HAP-1 (cell line): ENCODE measurements at regions not wholly inside any gene's neighbourhood (a gene's known extent, or its start where the extent isn't known, plus 50 kb on each side); places are given as distances from the start of the nearest gene placed in this dataset.
"Not testable (repeated sequence)": the region's sequence is repeated elsewhere in the genome, so short reads cannot be mapped to it uniquely, and the experiment has no call there.

Experiments used
- DNase-seq, 2 experiments: peaks; one replicate each; pipeline ENCODE4 v3.0.0-alpha.2; 2016 to 2020; ENCODE audit warnings: low spot score in 2 of 2
- H3K27me3 ChIP-seq: fragments of 250-450 bp; sonication (Bioruptor Pico); 2 replicates; pipeline ENCODE4 v1.5.1; 2020; ENCODE audit warnings: low read depth, mild to moderate bottlenecking, moderate library complexity
- H3K36me3 ChIP-seq: fragments of 250-450 bp; sonication (Bioruptor Pico); replicated peaks from 2 replicates; pipeline ENCODE4 v1.5.1; 2020; ENCODE audit warnings: mild to moderate bottlenecking
- H3K4me1 ChIP-seq: fragments of 250-450 bp; sonication (Bioruptor Pico); 2 replicates; pipeline ENCODE4 v1.5.1; 2020; ENCODE audit warnings: mild to moderate bottlenecking
- H3K4me3 ChIP-seq: fragments of 250-450 bp; sonication (Bioruptor Pico); 2 replicates; pipeline ENCODE4 v1.5.1; 2020; ENCODE audit warnings: mild to moderate bottlenecking, moderate library complexity
- H3K9me3 ChIP-seq: fragments of 250-450 bp; sonication (Bioruptor Pico); 2 replicates; pipeline ENCODE4 v1.5.1; 2020; ENCODE audit warnings: mild to moderate bottlenecking, moderate library complexity
- in situ Hi-C: fragments of 300-500 bp; cut with MboI; formaldehyde crosslinking; loops from 3 replicates; pipeline ENCODE4 v1.14.3; 2020; ENCODE audit warnings: low sequenced_read_pairs, inconsistent platforms, mixed read lengths

DNA sequence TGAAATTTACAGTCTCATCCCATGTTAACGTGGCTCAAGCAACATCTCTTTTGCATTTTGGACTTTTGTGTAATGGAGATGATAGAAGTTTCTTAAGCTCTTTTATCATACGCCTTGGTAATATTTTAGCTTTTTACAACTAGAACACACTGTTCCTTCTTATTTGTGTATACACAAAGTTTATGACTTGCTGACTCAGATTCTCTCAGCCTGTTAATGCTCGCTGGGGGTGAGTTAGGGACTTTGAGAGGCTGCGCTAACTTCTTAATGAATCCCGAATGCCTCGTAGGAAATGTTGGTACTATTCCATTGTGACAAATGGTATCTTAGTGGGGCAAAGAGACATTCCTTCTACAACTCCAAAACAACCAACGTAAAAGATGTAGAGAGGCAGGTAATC, 509.7 kb downstream of the DOK5 start:
- Histone ChIP-seq H3K4me3 (no peak overlapping the region), H3K36me3 (no peaks in the 10 kb centered on the region), H3K9me3 (no peaks in the 10 kb centered on the region; the same call in 1 of the 2 replicates), H3K4me1 (no peaks in the 10 kb centered on the region), H3K27me3 (no peaks in the 10 kb centered on the region)
- no peak for DNase-seq
- in situ Hi-C loops: no loop called here

DNA sequence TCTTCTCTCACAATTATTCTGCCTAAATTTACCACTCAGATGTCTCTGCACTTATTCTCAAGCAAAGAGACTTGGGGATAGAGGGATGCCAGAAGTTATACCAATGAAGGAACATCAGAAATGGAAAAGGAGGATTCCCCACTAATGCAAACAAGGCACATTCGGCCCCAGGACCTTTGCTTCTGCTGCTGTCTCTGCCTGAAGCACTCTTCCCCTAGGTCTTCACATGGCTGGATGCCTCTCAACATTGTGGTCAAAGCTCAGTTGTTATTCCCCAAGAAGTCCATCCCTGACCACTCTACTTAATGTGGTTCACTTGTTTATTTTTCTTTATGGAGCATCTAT, 508.7 kb downstream of the DOK5 start:
- H3K36me3 ChIP-seq: no peaks in the 10 kb centered on the region
- no peaks in the 10 kb centered on the region; the same call in 1 of the 2 replicates for H3K9me3 ChIP-seq
- no peaks in the 10 kb centered on the region for H3K27me3 ChIP-seq
- in situ Hi-C loops: no loop called here
- no peak for DNase-seq
- no peaks in the 10 kb centered on the region for H3K4me1 ChIP-seq
- H3K4me3 ChIP-seq: no peak overlapping the region

DNA sequence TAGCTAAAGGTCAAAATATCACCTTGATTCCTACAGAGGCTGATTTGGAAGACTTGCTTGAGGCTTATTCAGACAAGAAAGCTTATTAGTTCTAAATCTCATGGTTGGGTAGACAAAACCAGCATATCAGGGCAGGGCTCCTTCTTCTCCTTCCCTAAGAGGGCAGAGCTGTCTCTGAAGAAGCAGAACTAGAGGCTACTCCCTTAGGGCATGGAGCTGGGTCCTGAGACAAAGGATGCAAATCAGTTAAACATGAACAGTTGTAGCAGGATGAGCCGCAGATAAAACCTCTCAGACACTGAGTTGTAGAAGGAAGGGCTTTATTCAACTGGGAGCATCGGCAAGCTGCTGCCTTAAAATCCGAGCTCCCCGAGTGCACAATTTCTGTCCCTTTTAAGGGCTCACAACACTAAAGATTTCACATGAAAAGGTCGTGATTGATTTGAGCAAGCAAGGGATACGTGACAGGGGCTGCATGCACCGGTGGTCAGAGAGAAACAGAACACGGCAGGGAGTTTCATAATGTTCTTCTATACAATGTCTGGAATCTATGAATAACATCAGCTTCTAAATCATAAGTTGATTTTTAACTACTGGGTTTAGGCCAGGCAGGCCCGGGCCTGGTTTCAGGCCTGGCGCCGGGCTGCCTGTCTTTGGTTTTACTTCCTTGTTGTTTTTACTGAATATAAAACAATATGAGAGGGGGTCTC, 508.2 kb downstream of the DOK5 start:
- in situ Hi-C loops, H3K4me3 ChIP-seq, H3K36me3 ChIP-seq, H3K27me3 ChIP-seq, H3K4me1 ChIP-seq, H3K9me3 ChIP-seq, DNase-seq: not testable (repeated sequence)

DNA sequence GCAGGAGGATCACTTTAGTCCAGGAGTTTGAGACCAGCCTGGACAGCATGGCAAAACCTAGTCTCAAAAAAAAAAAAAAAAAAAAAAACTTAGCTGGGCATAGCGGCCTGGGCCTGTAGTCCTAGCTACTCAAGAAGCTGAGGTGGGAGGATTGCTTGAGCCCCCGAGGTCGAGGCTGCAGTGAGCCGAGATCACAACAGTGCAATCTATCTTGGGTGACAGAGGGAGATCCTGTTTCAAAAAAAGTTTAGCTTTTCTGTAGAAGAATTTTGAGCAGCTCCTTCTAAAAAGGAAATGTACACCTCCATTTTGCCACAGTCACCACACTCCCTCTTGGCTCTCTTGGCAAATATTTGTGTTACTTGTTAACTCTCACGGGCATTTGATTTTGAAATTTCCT, 505.8 kb downstream of the DOK5 start:
- no peaks in the 10 kb centered on the region for H3K27me3 ChIP-seq
- in situ Hi-C loops: no loop called here
- H3K4me3 ChIP-seq: no peak overlapping the region
- H3K4me1 ChIP-seq: no peaks in the 10 kb centered on the region
- no peaks in the 10 kb centered on the region for H3K9me3 ChIP-seq
- H3K36me3 ChIP-seq: no peaks in the 10 kb centered on the region
- no peak for DNase-seq

DNA sequence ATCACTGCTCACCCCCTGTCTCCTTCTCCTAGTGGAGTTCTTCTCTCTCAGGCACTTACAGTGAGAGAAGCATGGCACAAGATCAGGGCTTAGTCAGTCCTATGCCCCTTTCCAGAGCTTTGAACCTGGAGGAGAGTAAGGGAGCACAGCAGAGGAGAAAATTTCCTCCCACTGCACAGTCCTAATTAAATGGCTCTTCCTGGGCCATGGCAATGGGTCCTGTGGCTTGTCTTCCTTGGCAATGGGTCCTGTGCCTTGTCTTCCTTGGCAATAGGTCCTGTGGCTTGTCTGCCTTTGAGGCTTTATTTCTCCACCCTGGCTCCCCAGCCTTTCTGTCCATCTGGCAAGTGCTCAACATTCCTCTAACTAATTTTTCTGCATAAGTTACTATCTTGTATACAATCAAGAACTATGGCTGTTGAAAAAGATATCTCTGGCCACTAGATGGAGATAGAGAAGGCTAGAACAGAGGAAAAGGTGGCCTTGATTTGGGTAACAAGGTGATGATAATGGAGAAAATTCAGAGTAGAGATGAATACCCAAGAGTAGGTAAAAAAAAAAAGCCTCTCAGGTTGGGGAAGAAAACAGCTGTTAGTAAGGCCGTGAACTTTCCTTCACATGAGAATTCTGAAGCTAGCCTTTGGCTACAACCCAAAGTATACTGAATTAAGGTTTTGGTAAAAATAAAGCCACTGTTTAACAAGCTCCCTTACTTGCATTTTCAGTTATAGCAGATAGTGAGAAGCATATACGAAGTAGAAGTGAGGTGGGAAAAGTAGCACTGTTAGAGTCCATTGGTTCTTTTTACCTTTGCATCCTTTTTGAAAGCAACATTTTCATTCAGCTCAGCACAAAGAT, 504.9 kb downstream of the DOK5 start:
- DNase-seq: no peak
- Histone ChIP-seq H3K4me3 (no peak overlapping the region), H3K27me3 (no peaks in the 10 kb centered on the region), H3K4me1 (no peaks in the 10 kb centered on the region), H3K9me3 (no peaks in the 10 kb centered on the region), H3K36me3 (no peaks in the 10 kb centered on the region)
- in situ Hi-C loops: no loop called here

DNA sequence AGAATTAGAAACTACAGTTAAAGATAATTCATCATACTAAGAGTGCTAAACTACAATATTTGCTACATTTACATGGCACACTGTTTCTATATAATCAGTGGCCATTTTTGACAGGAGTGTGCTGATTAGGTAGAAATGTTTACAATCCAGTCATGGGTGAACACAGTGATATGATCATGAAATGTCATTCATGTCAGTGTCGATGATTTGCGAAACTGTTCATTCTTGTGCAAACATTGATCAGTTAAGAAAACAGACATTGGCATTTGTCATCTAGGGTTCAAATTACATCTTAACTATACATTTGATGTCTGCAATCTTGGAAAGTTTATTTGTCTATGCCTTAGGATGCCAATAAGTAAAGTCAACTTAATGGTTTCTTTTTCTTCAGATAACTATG, 474.9 kb downstream of the DOK5 start:
- in situ Hi-C loops: no loop called here

DNA sequence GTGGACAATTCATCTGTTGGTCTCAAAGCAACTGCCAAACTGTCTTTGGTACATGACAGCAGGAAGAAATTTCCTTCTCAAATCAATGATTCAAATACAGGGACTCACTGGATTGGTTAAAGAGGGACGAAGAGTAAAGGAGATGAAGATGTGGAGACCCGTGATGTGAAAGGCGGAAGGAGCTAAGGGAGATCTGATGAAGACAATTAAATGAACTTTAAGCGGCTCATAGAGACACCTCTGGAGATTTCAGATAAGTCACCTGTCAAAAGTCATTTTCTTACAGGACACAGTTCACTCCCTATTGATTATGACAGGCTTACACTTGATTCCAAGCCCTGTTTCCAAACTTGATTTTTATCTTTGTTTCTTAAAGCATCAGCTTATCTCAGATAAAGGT, 466.3 kb downstream of the DOK5 start:
- H3K4me1 ChIP-seq: no peaks in the 10 kb centered on the region
- H3K36me3 ChIP-seq: no peaks in the 10 kb centered on the region
- no peak for DNase-seq
- H3K9me3 ChIP-seq: no peaks in the 10 kb centered on the region
- in situ Hi-C loops: no loop called here
- H3K27me3 ChIP-seq: no peaks in the 10 kb centered on the region
- no peak overlapping the region for H3K4me3 ChIP-seq

More for the DNA sequence above, 474.9 kb downstream of the DOK5 start:
- Histone ChIP-seq H3K9me3 (no peaks in the 10 kb centered on the region), H3K36me3 (no peaks in the 10 kb centered on the region), H3K4me3 (no peak overlapping the region), H3K27me3 (no peaks in the 10 kb centered on the region), H3K4me1 (no peaks in the 10 kb centered on the region)
- DNase-seq: no peak

DNA sequence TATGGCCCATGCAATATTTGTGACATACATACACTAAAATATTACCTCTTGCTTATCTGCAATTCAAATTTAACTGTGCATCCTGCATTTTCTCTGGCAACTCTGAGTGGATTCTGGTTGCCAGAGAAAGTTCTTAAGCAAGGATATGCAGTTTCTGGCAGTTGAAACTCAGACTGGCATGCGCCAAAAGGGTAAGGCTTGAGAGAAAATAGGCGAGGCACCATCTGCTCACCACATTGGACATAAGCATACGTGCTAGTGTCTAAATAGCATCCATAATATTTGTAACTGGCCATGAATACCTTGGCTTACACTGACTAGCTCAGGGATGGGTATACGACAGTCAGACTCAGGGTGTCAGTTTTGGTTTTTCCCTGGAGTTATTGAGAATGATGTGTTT, 465.1 kb downstream of the DOK5 start:
- Histone ChIP-seq H3K4me3 (no peak overlapping the region), H3K36me3 (no peaks in the 10 kb centered on the region), H3K4me1 (no peaks in the 10 kb centered on the region), H3K27me3 (no peaks in the 10 kb centered on the region), H3K9me3 (no peaks in the 10 kb centered on the region)
- DNase-seq: no peak
- in situ Hi-C loops: no loop called here

DNA sequence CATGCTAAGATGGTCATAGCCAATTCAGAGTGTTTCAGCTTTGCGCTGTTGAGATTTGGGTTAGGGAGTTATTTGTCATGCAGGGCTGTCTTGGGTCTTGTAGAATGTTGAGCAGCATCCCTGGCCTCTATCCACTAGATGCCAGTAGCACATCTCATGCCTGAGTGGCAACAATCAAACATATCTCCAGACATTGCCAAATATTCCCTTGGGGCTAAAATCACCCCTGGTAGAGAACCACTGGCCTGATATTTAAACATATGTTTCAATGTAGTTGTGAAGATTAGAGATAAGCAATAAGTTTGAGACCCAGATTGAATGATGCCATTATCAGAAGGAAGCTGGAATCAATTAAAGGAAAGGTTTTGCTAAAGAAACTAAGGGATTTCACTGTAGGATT, 463.3 kb downstream of the DOK5 start:
- H3K9me3 ChIP-seq: no peaks in the 10 kb centered on the region
- no peaks in the 10 kb centered on the region for H3K27me3 ChIP-seq
- no peaks in the 10 kb centered on the region for H3K4me1 ChIP-seq
- H3K36me3 ChIP-seq: no peaks in the 10 kb centered on the region
- no peak for DNase-seq
- H3K4me3 ChIP-seq: no peak overlapping the region
- in situ Hi-C loops: no loop called here

DNA sequence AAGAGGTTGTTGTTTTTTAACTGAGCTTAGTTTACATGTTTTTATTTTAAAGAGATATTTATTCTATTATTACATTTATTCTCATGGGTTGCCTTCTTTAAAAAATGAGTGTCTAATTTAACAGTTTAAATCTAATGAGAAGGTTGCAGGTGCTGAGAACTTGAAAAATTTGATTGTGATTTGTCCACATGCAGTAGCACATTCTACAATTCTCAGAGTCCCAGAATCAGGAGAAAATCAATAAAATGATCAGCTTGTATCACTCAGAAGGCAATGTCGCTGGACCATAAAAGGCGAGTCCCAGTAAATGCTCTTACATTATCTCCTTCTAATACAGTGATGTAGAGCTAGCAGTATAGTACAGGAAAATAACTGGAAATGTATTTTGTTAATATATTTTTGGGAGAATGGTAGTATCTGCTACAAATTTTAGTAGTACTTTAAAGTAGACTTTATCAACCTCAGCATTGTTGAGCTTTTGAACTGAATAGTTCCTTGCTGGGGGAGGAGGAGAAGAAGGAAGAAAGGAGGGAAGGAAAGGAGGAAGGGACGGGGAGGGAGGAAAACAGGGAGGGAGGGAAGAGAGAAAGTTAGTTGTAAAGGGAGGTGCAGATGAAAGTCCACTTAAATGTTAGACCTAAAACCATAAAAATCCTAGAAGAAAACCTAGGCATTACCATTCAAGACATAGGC, 458.0 kb downstream of the DOK5 start:
- no peaks in the 10 kb centered on the region for H3K9me3 ChIP-seq
- H3K4me1 ChIP-seq: no peaks in the 10 kb centered on the region
- H3K4me3 ChIP-seq: no peak overlapping the region
- no peaks in the 10 kb centered on the region for H3K27me3 ChIP-seq
- H3K36me3 ChIP-seq: no peaks in the 10 kb centered on the region
- DNase-seq: no peak
- in situ Hi-C loops: no loop called here

DNA sequence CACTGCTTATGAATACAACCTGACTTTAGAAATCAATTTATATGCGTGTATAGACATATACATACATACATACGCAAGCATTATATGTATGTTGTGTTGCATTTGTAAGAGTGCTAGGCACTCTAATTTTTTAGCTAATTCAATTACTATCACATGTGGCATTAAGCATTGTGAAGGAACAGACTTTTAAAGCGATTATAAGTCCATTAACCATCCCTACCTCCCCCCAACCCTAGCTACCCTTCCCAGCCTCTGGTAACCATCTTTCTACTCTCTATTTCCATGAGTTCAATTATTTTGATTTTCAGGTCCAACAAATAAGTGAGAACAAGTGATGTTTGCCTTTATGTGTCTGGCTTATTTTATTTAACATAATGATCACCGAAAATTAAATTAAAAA, 453.8 kb downstream of the DOK5 start:
- no peak for DNase-seq
- Histone ChIP-seq H3K27me3 (no peaks in the 10 kb centered on the region), H3K9me3 (no peaks in the 10 kb centered on the region), H3K4me3 (no peak overlapping the region), H3K4me1 (no peaks in the 10 kb centered on the region), H3K36me3 (no peaks in the 10 kb centered on the region)
- in situ Hi-C loops: no loop called here

DNA sequence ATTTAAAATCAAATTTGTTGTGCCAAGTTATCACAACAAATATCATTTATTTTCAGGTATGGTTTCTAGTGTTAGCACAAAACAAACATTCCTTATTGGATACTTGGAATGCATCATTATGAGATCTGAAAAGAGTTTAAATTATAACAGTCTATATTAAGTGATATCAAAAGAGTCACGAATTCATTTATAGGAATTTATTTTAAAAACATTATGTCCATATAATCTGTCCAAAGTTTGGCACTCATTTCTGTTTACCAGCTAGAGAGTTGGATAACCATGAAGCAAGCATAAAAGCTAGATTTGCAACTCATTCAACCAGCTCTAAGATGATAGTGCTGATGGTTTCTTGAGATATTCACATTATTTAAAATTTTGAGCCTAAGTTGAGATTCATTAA, 453.2 kb downstream of the DOK5 start:
- H3K9me3 ChIP-seq: no peaks in the 10 kb centered on the region
- no peaks in the 10 kb centered on the region for H3K36me3 ChIP-seq

DNA sequence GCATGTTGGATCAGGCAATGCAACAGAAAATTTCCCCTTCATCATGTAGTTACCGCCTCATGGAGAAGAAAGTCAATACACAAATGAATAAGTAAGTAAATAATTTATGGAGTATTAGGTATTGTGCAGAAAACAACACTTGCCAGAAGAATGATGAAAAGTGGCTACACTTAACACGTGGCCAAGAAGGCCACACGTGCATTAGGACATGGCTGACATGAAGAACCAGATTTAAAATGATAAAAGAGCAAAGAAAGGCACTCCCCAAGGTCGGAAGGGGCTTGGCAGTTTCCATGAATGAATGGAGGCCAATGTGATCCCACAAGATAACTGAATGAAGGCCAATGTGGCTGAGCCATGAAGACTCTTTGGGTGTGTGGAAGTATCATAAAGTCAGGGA, 447.2 kb downstream of the DOK5 start:
- no peak overlapping the region for H3K4me3 ChIP-seq
- H3K4me1 ChIP-seq: no peaks in the 10 kb centered on the region
- H3K27me3 ChIP-seq: no peaks in the 10 kb centered on the region
- DNase-seq: no peak
- in situ Hi-C loops: no loop called here
- no peaks in the 10 kb centered on the region for H3K9me3 ChIP-seq
- H3K36me3 ChIP-seq: no peaks in the 10 kb centered on the region

More for the DNA sequence above, 453.2 kb downstream of the DOK5 start:
- in situ Hi-C loops: no loop called here
- no peak for DNase-seq
- H3K4me1 ChIP-seq: no peaks in the 10 kb centered on the region
- no peaks in the 10 kb centered on the region for H3K27me3 ChIP-seq
- no peak overlapping the region for H3K4me3 ChIP-seq

DNA sequence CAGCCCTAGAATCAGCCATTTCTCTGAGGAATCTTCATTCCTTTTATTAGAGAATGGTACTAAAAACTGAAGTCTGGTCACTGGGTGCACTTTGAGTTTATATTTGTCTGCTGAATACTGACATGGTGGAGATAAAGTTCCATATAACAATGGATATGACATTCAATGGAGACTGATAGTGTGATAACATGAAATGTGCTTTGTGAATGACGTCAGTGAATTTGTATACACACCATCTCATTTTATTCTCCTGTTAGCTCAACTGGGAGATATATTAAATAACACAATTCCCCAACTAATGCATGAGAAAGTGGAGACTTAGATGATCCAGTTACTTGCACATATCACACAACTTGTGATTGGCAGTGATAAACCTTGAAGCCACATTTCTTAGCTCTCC, 446.7 kb downstream of the DOK5 start:
- in situ Hi-C loops: no loop called here
- H3K9me3 ChIP-seq: no peaks in the 10 kb centered on the region
- H3K4me1 ChIP-seq: no peaks in the 10 kb centered on the region
- no peak for DNase-seq
- H3K27me3 ChIP-seq: no peaks in the 10 kb centered on the region
- no peak overlapping the region for H3K4me3 ChIP-seq
- H3K36me3 ChIP-seq: no peaks in the 10 kb centered on the region
